HG03135 (cell line): ENCODE measurements at regions not wholly inside any gene's neighbourhood (a gene's known extent, or its start where the extent isn't known, plus 50 kb on each side); places are given as distances from the start of the nearest gene placed in this dataset.
"Not testable (repeated sequence)": the region's sequence is repeated elsewhere in the genome, so short reads cannot be mapped to it uniquely, and the experiment has no call there.

Source experiments
- ATAC-seq: cut with Tn5 transposase; IDR thresholded peaks from one replicate; pipeline ENCODE4 v1.9.1; 2021; ENCODE audit warnings: mild to moderate bottlenecking, moderate library complexity; ENCODE audit not compliant: unreplicated experiment

DNA sequence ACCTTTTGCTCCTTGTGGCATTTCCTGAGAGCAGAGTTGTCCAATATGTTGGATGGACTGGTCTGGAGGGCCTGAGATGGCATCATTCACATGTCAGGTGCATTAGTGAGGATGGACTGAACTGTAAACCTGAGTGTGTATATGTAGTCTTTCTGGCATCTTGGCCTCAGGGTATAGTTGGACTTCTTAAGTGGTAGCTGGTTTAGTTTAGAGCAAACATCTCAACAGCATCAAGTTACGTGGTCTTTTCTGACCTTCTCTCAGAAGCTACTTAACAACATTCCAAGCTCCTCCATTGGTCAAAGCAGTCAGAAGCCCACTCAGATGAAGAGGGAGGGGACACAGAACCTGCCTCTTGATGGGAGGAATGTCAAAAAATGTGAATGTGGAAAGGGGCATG lies 829.9 kb downstream of the METTL15 start:
- no peak for ATAC-seq

- ATAC-seq, result no peak
These were observed 824.8 kb downstream of the METTL15 start for GRCh38 chr11:28932940-28933339.

- no peak for ATAC-seq
These were observed 815.8 kb downstream of the METTL15 start for GRCh38 chr11:28924004-28924403.

GRCh38 chr11:28922386-28922981 lies 814.3 kb downstream of the METTL15 start:
- no peak for ATAC-seq

DNA sequence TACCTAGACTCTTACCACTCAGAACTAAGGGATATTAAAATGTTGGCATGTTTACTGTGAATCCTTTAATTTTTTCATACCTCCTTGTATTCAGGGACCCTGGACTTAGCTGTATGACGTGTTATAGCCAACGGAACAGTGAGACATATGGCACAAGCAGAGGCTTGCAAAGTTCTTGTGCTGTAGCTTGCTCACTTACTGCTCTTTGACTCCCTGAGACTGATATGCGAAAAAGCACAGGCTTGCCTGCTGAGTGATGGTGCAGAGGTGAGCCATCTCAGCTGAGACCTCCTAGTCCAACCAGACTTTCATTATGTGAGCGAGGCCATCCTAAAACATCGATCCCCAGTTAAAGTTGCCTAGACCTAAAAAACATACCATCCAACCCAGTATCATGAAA lies 811.0 kb downstream of the METTL15 start:
- no peak for ATAC-seq

DNA sequence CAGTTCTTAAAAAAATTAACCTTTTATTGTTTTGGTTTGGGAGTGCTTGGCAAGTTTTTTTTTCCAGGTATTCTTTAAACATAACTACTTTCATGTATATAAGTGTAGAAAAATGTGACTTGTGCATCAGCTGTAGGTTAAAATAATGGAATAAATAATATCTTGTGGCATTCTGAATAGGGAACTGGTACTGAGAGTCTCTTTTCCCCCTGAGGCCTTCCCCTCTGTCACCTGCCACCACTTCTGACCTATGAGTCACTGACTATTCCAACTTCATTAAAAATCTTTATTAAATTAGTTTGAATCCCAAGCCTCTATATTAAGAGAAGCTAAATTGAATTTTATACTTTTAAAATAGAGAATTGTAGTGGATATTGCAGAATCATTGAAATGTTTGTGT lies 805.7 kb downstream of the METTL15 start:
- no peak for ATAC-seq

DNA sequence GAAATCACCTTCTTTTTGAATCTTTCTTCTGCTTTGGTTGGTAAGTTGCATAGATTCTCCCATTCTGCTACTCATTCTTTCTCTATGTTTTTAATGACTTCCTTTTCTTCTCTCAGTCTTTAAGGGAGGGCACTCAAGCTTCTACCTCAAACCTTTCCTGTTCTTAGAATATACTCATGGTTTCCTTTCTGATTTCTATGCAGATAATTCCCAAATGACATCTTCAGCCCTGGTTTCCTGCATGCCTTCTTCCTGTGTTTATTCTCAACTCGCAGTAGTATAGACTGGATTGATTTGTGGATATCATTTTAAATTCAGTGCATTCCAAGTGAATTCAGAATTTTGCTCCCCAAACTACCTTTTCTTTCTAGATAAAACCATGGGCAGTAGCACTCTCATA lies 803.6 kb downstream of the METTL15 start:
- ATAC-seq, result no peak

GRCh38 chr11:28910926-28911325 lies 802.7 kb downstream of the METTL15 start:
- ATAC-seq, result no peak

GRCh38 chr11:28903716-28904115 lies 795.5 kb downstream of the METTL15 start:
- no peak for ATAC-seq

DNA sequence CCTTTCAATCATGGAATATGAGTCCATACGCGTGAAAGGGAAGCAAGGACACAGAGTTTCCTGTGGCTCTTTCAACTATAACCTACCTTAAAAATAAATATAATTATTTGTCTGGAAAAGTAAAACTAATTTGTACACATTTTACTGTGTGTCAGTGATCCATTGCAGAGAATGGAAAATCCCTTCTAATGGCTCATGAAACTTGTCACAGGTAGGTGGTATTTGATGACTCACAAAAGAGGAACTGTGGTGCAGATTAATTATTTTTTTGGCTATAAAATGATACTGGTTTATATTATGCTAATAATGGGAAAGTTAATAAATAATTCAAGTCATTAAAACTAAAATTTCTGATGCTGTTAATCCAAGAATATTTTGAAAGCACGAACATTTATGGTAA lies 792.2 kb downstream of the METTL15 start:
- no peak for ATAC-seq

DNA sequence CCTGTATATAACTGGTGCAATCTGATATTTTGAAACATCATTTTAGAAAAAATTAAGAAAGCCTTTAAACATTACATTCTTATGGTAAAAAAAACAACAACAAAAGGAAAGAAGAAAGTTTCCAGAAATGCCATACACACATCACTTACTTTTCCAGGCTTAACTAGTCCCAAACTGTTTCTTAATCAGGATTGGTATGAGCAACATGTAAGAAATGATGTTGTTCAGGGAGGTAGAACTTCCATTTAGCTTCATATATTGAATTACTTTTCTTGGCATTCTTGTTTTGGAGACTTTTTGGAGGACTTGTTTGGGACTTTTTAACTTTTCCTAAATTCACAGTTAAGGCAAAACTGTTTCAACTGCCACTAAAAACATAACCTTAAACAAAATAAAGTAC lies 791.5 kb downstream of the METTL15 start:
- ATAC-seq, result no peak

GRCh38 chr11:28890601-28891040 lies 782.4 kb downstream of the METTL15 start:
- ATAC-seq, result not testable (repeated sequence)

DNA sequence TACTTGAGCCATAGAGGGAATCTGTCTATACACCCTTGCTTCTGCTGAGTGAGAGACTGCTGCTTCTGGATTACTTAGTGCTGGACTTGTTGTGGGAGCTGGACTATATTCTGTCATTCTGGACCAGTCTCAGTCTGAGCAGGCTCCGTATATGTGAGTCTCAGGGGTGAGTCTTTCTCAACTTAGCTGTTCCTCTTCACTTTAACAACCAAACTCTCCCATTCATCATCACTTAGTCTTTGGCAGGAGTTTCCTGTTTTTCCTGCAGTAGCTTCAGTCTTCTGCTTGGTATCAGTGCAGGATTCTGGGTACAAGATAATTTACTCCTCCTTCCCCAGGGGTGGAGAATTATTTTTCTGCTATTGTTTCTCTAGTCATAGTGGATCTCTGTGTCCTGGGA lies 779.5 kb downstream of the METTL15 start:
- ATAC-seq, result no peak

GRCh38 chr11:28879869-28880268 lies 771.7 kb downstream of the METTL15 start:
- no peak for ATAC-seq

- ATAC-seq, result no peak
These were observed 769.8 kb downstream of the METTL15 start for GRCh38 chr11:28878025-28878424.

- no peak for ATAC-seq
These were observed 769.2 kb downstream of the METTL15 start for GRCh38 chr11:28877340-28877739.

GRCh38 chr11:28874706-28875105 lies 766.5 kb downstream of the METTL15 start:
- no peak for ATAC-seq

GRCh38 chr11:28871090-28871489 lies 762.9 kb downstream of the METTL15 start:
- ATAC-seq, result no peak

DNA sequence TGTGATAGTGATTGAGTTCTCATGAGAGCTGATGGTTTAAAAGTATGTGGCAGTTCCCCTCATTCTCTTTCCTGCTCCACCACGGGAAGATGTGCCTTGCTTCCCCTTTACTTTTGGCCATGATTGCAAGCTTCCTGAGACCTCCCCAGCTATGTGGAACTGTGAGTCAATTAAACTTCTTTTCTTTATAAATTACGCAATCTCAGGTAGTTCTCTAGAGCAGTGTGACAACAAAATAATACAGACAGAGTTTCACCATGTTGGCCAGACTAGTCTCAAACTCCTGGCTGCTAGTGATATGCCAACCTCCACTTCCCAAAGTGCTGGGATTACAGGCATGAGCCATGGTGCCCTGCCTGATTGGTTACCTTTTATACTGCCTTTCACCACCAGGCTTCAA lies 755.2 kb downstream of the METTL15 start:
- no peak for ATAC-seq

- ATAC-seq, result no peak
These were observed 752.7 kb downstream of the METTL15 start for GRCh38 chr11:28860893-28861292.

- no peak for ATAC-seq
These were observed 749.9 kb downstream of the METTL15 start for GRCh38 chr11:28858076-28858475.

- no peak for ATAC-seq
These were observed 740.9 kb downstream of the METTL15 start for GRCh38 chr11:28849053-28849452.

GRCh38 chr11:28842716-28843115 lies 734.5 kb downstream of the METTL15 start:
- ATAC-seq, result no peak
